GM23338 (cell line): ENCODE measurements at regions not wholly inside any gene's neighbourhood (a gene's known extent, or its start where the extent isn't known, plus 50 kb on each side); places are given as distances from the start of the nearest gene placed in this dataset.
"Not testable (repeated sequence)": the region's sequence is repeated elsewhere in the genome, so short reads cannot be mapped to it uniquely, and the experiment has no call there.

Source experiments
- ATAC-seq: fragments of 200-7000 bp; cut with Tn5 transposase; 3 replicates; pipeline ENCODE4 v1.9.1; 2020
- DNase-seq: peaks from one replicate; pipeline ENCODE4 v3.0.0-alpha.2; 2015; ENCODE audit warnings: low spot score
- H2AFZ ChIP-seq: fragments of 200-600 bp; sonication (generic); 2 replicates; pipeline ENCODE4 v1.8.0; 2016; ENCODE audit warnings: antibody characterized with exemption, mild to moderate bottlenecking, moderate library complexity
- H3F3A ChIP-seq: fragments of 200-600 bp; sonication (generic); replicated peaks from 2 replicates; pipeline ENCODE4 v1.8.0; 2017; ENCODE audit warnings: antibody characterized with exemption, mixed run types, low read depth
- H3K27ac ChIP-seq: fragments of 200-600 bp; sonication (generic); 2 replicates; pipeline ENCODE4 v1.6.1; 2016; ENCODE audit warnings: low read depth
- H3K27me3 ChIP-seq: fragments of 200-600 bp; sonication (generic); 2 replicates; pipeline ENCODE4 v1.8.0; 2016; ENCODE audit warnings: mild to moderate bottlenecking, mixed run types, moderate library complexity; ENCODE audit not compliant: insufficient read depth
- H3K36me3 ChIP-seq: fragments of 200-600 bp; sonication (generic); 2 replicates; pipeline ENCODE4 v1.8.0; 2016; ENCODE audit warnings: mild to moderate bottlenecking; ENCODE audit not compliant: insufficient read depth
- H3K4me1 ChIP-seq: fragments of 200-600 bp; sonication (generic); 2 replicates; pipeline ENCODE4 v1.8.0; 2016; ENCODE audit warnings: mild to moderate bottlenecking, moderate library complexity; ENCODE audit not compliant: insufficient read depth
- H3K4me2 ChIP-seq: fragments of 200-600 bp; sonication (generic); 2 replicates; pipeline ENCODE4 v1.7.1; 2017; ENCODE audit warnings: mixed run types
- H3K4me3 ChIP-seq: fragments of 200-600 bp; sonication (generic); 2 replicates; pipeline ENCODE4 v1.6.1; 2016; ENCODE audit warnings: mixed run types
- H3K79me2 ChIP-seq: fragments of 200-600 bp; sonication (generic); replicated peaks from 2 replicates; pipeline ENCODE4 v1.8.0; 2017; ENCODE audit warnings: mild to moderate bottlenecking; ENCODE audit not compliant: insufficient read depth
- H3K9me2 ChIP-seq: fragments of 200-600 bp; sonication (generic); 2 replicates; pipeline ENCODE4 v1.8.0; 2017; ENCODE audit not compliant: insufficient read depth
- H4K20me1 ChIP-seq: fragments of 200-600 bp; sonication (generic); replicated peaks from 2 replicates; pipeline ENCODE4 v1.8.0; 2017; ENCODE audit warnings: mild to moderate bottlenecking; ENCODE audit not compliant: insufficient read depth
- H3K27ac Mint-ChIP-seq: 2 replicates; pipeline ENCODE4 v1.8.0; 2020; ENCODE audit warnings: inconsistent platforms, mild to moderate bottlenecking, moderate library complexity, mixed read lengths
- H3K27me3 Mint-ChIP-seq: 3 replicates; pipeline ENCODE4 v1.8.0; 2022; ENCODE audit warnings: low read depth, mild to moderate bottlenecking, moderate library complexity, mixed read lengths, inconsistent platforms; ENCODE audit not compliant: insufficient read depth, poor library complexity
- H3K36me3 Mint-ChIP-seq: 3 replicates; pipeline ENCODE4 v1.8.0; 2021; ENCODE audit warnings: low read depth, mild to moderate bottlenecking, inconsistent platforms, moderate library complexity, mixed read lengths
- H3K4me1 Mint-ChIP-seq: 3 replicates; pipeline ENCODE4 v1.8.0; 2020; ENCODE audit warnings: mild to moderate bottlenecking, inconsistent platforms, mixed read lengths
- H3K4me3 Mint-ChIP-seq: 3 replicates; pipeline ENCODE4 v1.8.0; 2021; ENCODE audit warnings: moderate library complexity, mild to moderate bottlenecking, inconsistent platforms, mixed read lengths
- H3K9me3 Mint-ChIP-seq: 3 replicates; pipeline ENCODE4 v1.8.0; 2020; ENCODE audit warnings: moderate library complexity, mild to moderate bottlenecking, inconsistent platforms, mixed read lengths
- CREB1 ChIP-seq: fragments of 250-450 bp; sonication (Bioruptor Pico); IDR thresholded peaks from 2 replicates; pipeline ENCODE4 v1.5.0; 2020; ENCODE audit warnings: low read depth, mild to moderate bottlenecking, moderate library complexity
- EZH2 ChIP-seq: fragments of 200-600 bp; sonication (generic); IDR thresholded peaks from one replicate; pipeline ENCODE4 v1.8.0; 2017; ENCODE audit warnings: antibody characterized with exemption, mild to moderate bottlenecking, low read depth; ENCODE audit not compliant: unreplicated experiment
- EZH2phosphoT487 ChIP-seq: fragments of 200-600 bp; sonication (generic); IDR thresholded peaks from one replicate; pipeline ENCODE4 v1.8.1; 2018; ENCODE audit warnings: antibody characterized with exemption; ENCODE audit not compliant: unreplicated experiment
- JUNB ChIP-seq: IDR thresholded peaks from one replicate; pipeline ENCODE4 v1.6.1; 2016; ENCODE audit warnings: antibody characterized with exemption; ENCODE audit not compliant: unreplicated experiment
- POLR2AphosphoS5 ChIP-seq: IDR thresholded peaks from 2 replicates; pipeline ENCODE4 v1.6.1; 2016; ENCODE audit warnings: antibody characterized with exemption, low read depth
- REST ChIP-seq: IDR thresholded peaks from one replicate; pipeline ENCODE4 v1.6.1; 2018; ENCODE audit warnings: antibody characterized with exemption; ENCODE audit not compliant: unreplicated experiment
- STAT1 ChIP-seq: IDR thresholded peaks from one replicate; pipeline ENCODE4 v1.6.1; 2016; ENCODE audit warnings: antibody characterized with exemption; ENCODE audit not compliant: unreplicated experiment
- ZNF331 ChIP-seq: fragments of 250-450 bp; sonication (Bioruptor Pico); IDR thresholded peaks from 2 replicates; pipeline ENCODE4 v1.5.0; 2020; ENCODE audit warnings: low read depth, mild to moderate bottlenecking, moderate library complexity
- ZNF462 ChIP-seq: fragments of 250-450 bp; sonication (Bioruptor Pico); IDR thresholded peaks from 2 replicates; pipeline ENCODE4 v1.5.0; 2020; ENCODE audit warnings: mild to moderate bottlenecking, moderate library complexity

GRCh38 chr2:106332054-106332453 is 136.2 kb downstream of the RGPD3 start (continued):
- TF ChIP-seq REST = no peak

- not testable (repeated sequence) for H3K79me2 ChIP-seq, ATAC-seq, H3K4me3 ChIP-seq, H3K27ac Mint-ChIP-seq, H3K4me1 ChIP-seq, H3K9me2 ChIP-seq, H3K27ac ChIP-seq, H3K4me3 Mint-ChIP-seq, DNase-seq, H3K9me3 Mint-ChIP-seq, H2AFZ ChIP-seq, H3K4me2 ChIP-seq, H3K36me3 ChIP-seq, H3K27me3 ChIP-seq, H3K4me1 Mint-ChIP-seq, H3K27me3 Mint-ChIP-seq, H3F3A ChIP-seq, H4K20me1 ChIP-seq, H3K36me3 Mint-ChIP-seq
These were observed 136.5 kb upstream of the UXS1 start for GRCh38 chr2:106330384-106331261.

- Mint-ChIP-seq H3K27me3 (no peaks in the 10 kb centered on the region), H3K9me3 (peaks cover 6% of the 10 kb centered on the region; the same call in 2 of the 3 replicates), H3K4me3 (no peak overlapping the region), H3K27ac (no peak overlapping the region), H3K36me3 (no peaks in the 10 kb centered on the region), H3K4me1 (no peaks in the 10 kb centered on the region)
- H3K27me3 ChIP-seq = no peaks in the 10 kb centered on the region
- no peaks in the 10 kb centered on the region for H3K9me2 ChIP-seq
- H2AFZ ChIP-seq = no peak overlapping the region
- ATAC-seq (no peak), DNase-seq (no peak)
- H3K4me1 ChIP-seq = no peaks in the 10 kb centered on the region
- H3K36me3 ChIP-seq = no peaks in the 10 kb centered on the region
- no peak overlapping the region for H3K4me3 ChIP-seq
- no peaks in the 10 kb centered on the region for H4K20me1 ChIP-seq
- H3K4me2 ChIP-seq = no peak overlapping the region
- H3K27ac ChIP-seq = no peak overlapping the region
- no peaks in the 10 kb centered on the region for H3F3A ChIP-seq
- H3K79me2 ChIP-seq = no peaks in the 10 kb centered on the region
- TF ChIP-seq CREB1 (no peak), JUNB (no peak), EZH2phosphoT487 (no peak), STAT1 (no peak), ZNF462 (CRISPR knock-in tag) (no peak), POLR2AphosphoS5 (no peak), ZNF331 (CRISPR knock-in tag) (no peak), EZH2 (no peak)
These were observed 129.4 kb upstream of the UXS1 start for GRCh38 chr2:106323337-106324013.
